Breast epithelium (tissue), 4 donors: ENCODE measurements at regions not wholly inside any gene's neighbourhood (a gene's known extent, or its start where the extent isn't known, plus 50 kb on each side); places are given as distances from the start of the nearest gene placed in this dataset.

Source experiments
- DNase-seq, 2 donors: peaks; one replicate each; pipeline ENCODE4 v3.0.0-alpha.2; 2019; ENCODE audit warnings: low spot score in 2 of 2
- H3K27ac ChIP-seq, 2 donors: fragments of 200-600 bp; sonication (generic) in 1 of 2; one replicate each; pipeline ENCODE4 v1.5.1; 2016 to 2019; ENCODE audit warnings: mild to moderate bottlenecking in 1 of 2
- H3K27me3 ChIP-seq, 2 donors: fragments of 200-600 bp; sonication (generic) in 1 of 2; one replicate each; pipeline versions ENCODE4 v1.5.1 to v1.6.0; 2017 to 2019; ENCODE audit warnings: control low read depth in 1 of 2, mild to moderate bottlenecking in 1 of 2
- H3K36me3 ChIP-seq: fragments of 200-600 bp; one replicate; pipeline ENCODE4 v1.5.1; 2019
- H3K4me1 ChIP-seq, 2 donors: fragments of 200-600 bp; sonication (generic); one replicate each; pipeline ENCODE4 v1.5.1; 2016 to 2019; ENCODE audit warnings: control low read depth in 1 of 2
- H3K4me3 ChIP-seq, 3 donors: fragments of 200-600 bp; sonication (generic); 1 replicate in 2 of 3; 2 replicates in 1 of 3; pipeline ENCODE4 v1.5.1; 2016 to 2019; ENCODE audit warnings: mild to moderate bottlenecking in 3 of 3, moderate library complexity in 2 of 3
- H3K9me3 ChIP-seq, 2 donors: fragments of 200-600 bp; sonication (generic) in 1 of 2; one replicate each; pipeline ENCODE4 v1.5.1; 2016 to 2019; ENCODE audit warnings: control low read depth in 1 of 2
- CTCF ChIP-seq, 3 donors: fragments of 450-650 bp; IDR thresholded peaks; one replicate each; pipeline ENCODE4 v1.5.1; 2016 to 2017; ENCODE audit warnings: antibody characterized with exemption in 3 of 3, mild to moderate bottlenecking in 3 of 3, moderate library complexity in 3 of 3
- POLR2A ChIP-seq: fragments of 450-650 bp; IDR thresholded peaks from one replicate; pipeline ENCODE4 v1.6.1; 2016; ENCODE audit warnings: antibody characterized with exemption, mild to moderate bottlenecking, moderate library complexity
- POLR2AphosphoS5 ChIP-seq, 3 donors: sonication (generic); formaldehyde crosslinking; IDR thresholded peaks; one replicate each; pipeline ENCODE4 v1.6.1; 2017; ENCODE audit warnings: antibody characterized with exemption in 3 of 3
- intact Hi-C: fragments of 100-400 bp; cut with DNase I; formaldehyde crosslinking; loops from one replicate; pipeline ENCODE4 v1.15.1; 2023; ENCODE audit warnings: low total_unique reads

- intact Hi-C loops = no loop called here
- no peak for DNase-seq
- H3K4me3 ChIP-seq = no peak overlapping the region
- H3K27me3 ChIP-seq = no peaks in the 10 kb centered on the region
- no peak for TF ChIP-seq CTCF (IDR thresholded peaks at IDR 0.05)
- H3K36me3 ChIP-seq = no peaks in the 10 kb centered on the region
- H3K4me1 ChIP-seq = no peaks in the 10 kb centered on the region
- H3K9me3 ChIP-seq = no peaks in the 10 kb centered on the region
- no peak overlapping the region for H3K27ac ChIP-seq
These were observed 355.0 kb downstream of the CDH10 start for GRCh38 chr5:24289582-24290335.

GRCh38 chr5:24290536-24290935 is 354.2 kb downstream of the CDH10 start:
- no peak overlapping the region for H3K27ac ChIP-seq
- no peaks in the 10 kb centered on the region for H3K4me1 ChIP-seq
- H3K27me3 ChIP-seq = no peaks in the 10 kb centered on the region
- DNase-seq = no peak
- no peak overlapping the region for H3K4me3 ChIP-seq
- H3K36me3 ChIP-seq = no peaks in the 10 kb centered on the region
- no peaks in the 10 kb centered on the region for H3K9me3 ChIP-seq
- intact Hi-C loops = no loop called here
- no peak for TF ChIP-seq POLR2A
- TF ChIP-seq POLR2AphosphoS5 (IDR thresholded peaks at IDR 0.05) = no peak
- no peak for TF ChIP-seq CTCF (IDR thresholded peaks at IDR 0.05)

- Histone ChIP-seq H3K4me3 (no peak overlapping the region), H3K36me3 (no peaks in the 10 kb centered on the region), H3K27me3 (no peaks in the 10 kb centered on the region), H3K27ac (no peak overlapping the region), H3K9me3 (no peaks in the 10 kb centered on the region), H3K4me1 (no peaks in the 10 kb centered on the region)
- TF ChIP-seq POLR2AphosphoS5 (IDR thresholded peaks at IDR 0.05) (no peak), CTCF (IDR thresholded peaks at IDR 0.05) (no peak)
- DNase-seq = no peak
- intact Hi-C loops = no loop called here
These were observed 352.9 kb downstream of the CDH10 start for GRCh38 chr5:24291916-24292315.

GRCh38 chr5:24294333-24294732 is 350.4 kb downstream of the CDH10 start:
- Histone ChIP-seq H3K36me3 (no peaks in the 10 kb centered on the region), H3K4me3 (no peak overlapping the region), H3K27ac (no peak overlapping the region), H3K9me3 (no peaks in the 10 kb centered on the region), H3K27me3 (no peaks in the 10 kb centered on the region), H3K4me1 (no peaks in the 10 kb centered on the region)
- TF ChIP-seq POLR2AphosphoS5 (IDR thresholded peaks at IDR 0.05) = no peak
- DNase-seq = no peak
- intact Hi-C loops = no loop called here

- Histone ChIP-seq H3K4me1 (no peaks in the 10 kb centered on the region), H3K27ac (no peak overlapping the region), H3K36me3 (no peaks in the 10 kb centered on the region), H3K9me3 (peaks cover 19 to 28% of the 10 kb centered on the region in 2 donors), H3K27me3 (no peaks in the 10 kb centered on the region), H3K4me3 (no peak overlapping the region)
- no peak for DNase-seq
- intact Hi-C loops = no loop called here
- TF ChIP-seq POLR2AphosphoS5 (IDR thresholded peaks at IDR 0.05) = no peak
- no peak for TF ChIP-seq POLR2A
These were observed 330.7 kb downstream of the CDH10 start for GRCh38 chr5:24314106-24314505.

GRCh38 chr5:24320643-24321042 is 324.1 kb downstream of the CDH10 start:
- no peak overlapping the region for H3K27ac ChIP-seq
- no peak for DNase-seq
- H3K36me3 ChIP-seq = no peaks in the 10 kb centered on the region
- no peaks in the 10 kb centered on the region for H3K4me1 ChIP-seq
- H3K4me3 ChIP-seq = no peak overlapping the region
- no peaks in the 10 kb centered on the region for H3K27me3 ChIP-seq
- intact Hi-C loops = no loop called here
- no peak for TF ChIP-seq CTCF (IDR thresholded peaks at IDR 0.05)
- no peak for TF ChIP-seq POLR2AphosphoS5 (IDR thresholded peaks at IDR 0.05)
- TF ChIP-seq POLR2A = no peak
- H3K9me3 ChIP-seq = peaks cover 0 to 5% of the 10 kb centered on the region in 2 donors
